ENCODE measurements at regions not wholly inside any gene's neighbourhood (a gene's known extent, or its start where the extent isn't known, plus 50 kb on each side); places are given as distances from the start of the nearest gene placed in this dataset.

GRCh38 chr1:4404854-4405590 lies 249.4 kb upstream of the AJAP1 start:
- TF ChIP-seq EP300 (IDR thresholded peaks at IDR 0.05): no peak
- no peak for TF ChIP-seq CTCF (IDR thresholded peaks at IDR 0.05)
